ENCODE measurements at regions not wholly inside any gene's neighbourhood (a gene's known extent, or its start where the extent isn't known, plus 50 kb on each side); places are given as distances from the start of the nearest gene placed in this dataset.

DNA sequence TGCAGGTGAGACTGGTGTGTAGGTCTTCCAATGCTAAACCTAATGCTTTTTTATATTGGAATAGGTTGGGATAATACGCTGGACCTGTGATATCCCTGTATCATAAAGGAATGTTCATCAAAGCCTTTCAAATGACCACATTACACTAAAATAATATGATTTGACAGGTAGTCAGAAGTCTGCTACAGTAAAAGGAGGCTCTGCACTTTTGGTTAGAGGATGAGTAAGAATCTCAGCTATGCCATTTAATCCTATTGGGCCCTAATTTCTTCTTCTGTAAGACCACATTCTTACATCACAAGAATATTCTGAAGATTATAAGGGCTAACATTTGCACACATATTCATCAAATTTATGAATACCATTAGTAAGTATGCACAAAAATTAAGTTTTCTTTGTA, 250.5 kb upstream of the FLRT2 start:
- TF ChIP-seq, protein P1, sequence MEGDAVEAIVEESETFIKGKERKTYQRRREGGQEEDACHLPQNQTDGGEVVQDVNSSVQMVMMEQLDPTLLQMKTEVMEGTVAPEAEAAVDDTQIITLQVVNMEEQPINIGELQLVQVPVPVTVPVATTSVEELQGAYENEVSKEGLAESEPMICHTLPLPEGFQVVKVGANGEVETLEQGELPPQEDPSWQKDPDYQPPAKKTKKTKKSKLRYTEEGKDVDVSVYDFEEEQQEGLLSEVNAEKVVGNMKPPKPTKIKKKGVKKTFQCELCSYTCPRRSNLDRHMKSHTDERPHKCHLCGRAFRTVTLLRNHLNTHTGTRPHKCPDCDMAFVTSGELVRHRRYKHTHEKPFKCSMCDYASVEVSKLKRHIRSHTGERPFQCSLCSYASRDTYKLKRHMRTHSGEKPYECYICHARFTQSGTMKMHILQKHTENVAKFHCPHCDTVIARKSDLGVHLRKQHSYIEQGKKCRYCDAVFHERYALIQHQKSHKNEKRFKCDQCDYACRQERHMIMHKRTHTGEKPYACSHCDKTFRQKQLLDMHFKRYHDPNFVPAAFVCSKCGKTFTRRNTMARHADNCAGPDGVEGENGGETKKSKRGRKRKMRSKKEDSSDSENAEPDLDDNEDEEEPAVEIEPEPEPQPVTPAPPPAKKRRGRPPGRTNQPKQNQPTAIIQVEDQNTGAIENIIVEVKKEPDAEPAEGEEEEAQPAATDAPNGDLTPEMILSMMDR (IDR thresholded peaks at IDR 0.05; ENCODE audit: low read length) = no peak
- no peak for TF ChIP-seq EZH2 (IDR thresholded peaks at IDR 0.05; ENCODE audit: borderline replicate concordance, low read length)
